ENCODE measurements at regions not wholly inside any gene's neighbourhood (a gene's known extent, or its start where the extent isn't known, plus 50 kb on each side); places are given as distances from the start of the nearest gene placed in this dataset.

DNA sequence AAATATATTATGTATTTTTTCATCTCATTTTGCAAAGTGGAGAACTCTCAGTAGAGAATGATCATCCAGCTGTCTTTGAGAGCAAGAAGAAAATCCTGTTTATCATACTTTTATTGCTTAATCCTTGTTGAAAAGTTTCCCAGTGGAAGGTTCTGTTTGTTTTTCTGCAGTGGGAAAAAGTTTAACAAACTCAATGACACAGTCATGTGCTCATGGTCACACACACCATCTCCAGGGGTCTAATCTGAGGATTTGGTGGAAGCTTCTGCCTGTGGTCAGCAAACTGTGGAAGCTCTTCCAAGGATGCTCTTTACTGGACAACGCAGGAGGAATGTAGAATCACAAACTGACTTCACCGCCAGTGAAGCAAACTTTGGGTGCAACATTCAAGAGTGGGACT lies 1003.9 kb downstream of the SORCS3 start:
- TF ChIP-seq, protein P1, sequence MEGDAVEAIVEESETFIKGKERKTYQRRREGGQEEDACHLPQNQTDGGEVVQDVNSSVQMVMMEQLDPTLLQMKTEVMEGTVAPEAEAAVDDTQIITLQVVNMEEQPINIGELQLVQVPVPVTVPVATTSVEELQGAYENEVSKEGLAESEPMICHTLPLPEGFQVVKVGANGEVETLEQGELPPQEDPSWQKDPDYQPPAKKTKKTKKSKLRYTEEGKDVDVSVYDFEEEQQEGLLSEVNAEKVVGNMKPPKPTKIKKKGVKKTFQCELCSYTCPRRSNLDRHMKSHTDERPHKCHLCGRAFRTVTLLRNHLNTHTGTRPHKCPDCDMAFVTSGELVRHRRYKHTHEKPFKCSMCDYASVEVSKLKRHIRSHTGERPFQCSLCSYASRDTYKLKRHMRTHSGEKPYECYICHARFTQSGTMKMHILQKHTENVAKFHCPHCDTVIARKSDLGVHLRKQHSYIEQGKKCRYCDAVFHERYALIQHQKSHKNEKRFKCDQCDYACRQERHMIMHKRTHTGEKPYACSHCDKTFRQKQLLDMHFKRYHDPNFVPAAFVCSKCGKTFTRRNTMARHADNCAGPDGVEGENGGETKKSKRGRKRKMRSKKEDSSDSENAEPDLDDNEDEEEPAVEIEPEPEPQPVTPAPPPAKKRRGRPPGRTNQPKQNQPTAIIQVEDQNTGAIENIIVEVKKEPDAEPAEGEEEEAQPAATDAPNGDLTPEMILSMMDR (IDR thresholded peaks at IDR 0.05), result no peak
- TF ChIP-seq TCF7L2 (IDR thresholded peaks at IDR 0.05; ENCODE audit: low read depth, low read length) (no peak), POLR2AphosphoS5 (IDR thresholded peaks at IDR 0.05; ENCODE audit: low read depth, low read length) (no peak), SIN3A (IDR thresholded peaks at IDR 0.05; ENCODE audit: borderline replicate concordance, insufficient read depth, low read depth, low read length) (no peak)
- TF ChIP-seq, protein P2, sequence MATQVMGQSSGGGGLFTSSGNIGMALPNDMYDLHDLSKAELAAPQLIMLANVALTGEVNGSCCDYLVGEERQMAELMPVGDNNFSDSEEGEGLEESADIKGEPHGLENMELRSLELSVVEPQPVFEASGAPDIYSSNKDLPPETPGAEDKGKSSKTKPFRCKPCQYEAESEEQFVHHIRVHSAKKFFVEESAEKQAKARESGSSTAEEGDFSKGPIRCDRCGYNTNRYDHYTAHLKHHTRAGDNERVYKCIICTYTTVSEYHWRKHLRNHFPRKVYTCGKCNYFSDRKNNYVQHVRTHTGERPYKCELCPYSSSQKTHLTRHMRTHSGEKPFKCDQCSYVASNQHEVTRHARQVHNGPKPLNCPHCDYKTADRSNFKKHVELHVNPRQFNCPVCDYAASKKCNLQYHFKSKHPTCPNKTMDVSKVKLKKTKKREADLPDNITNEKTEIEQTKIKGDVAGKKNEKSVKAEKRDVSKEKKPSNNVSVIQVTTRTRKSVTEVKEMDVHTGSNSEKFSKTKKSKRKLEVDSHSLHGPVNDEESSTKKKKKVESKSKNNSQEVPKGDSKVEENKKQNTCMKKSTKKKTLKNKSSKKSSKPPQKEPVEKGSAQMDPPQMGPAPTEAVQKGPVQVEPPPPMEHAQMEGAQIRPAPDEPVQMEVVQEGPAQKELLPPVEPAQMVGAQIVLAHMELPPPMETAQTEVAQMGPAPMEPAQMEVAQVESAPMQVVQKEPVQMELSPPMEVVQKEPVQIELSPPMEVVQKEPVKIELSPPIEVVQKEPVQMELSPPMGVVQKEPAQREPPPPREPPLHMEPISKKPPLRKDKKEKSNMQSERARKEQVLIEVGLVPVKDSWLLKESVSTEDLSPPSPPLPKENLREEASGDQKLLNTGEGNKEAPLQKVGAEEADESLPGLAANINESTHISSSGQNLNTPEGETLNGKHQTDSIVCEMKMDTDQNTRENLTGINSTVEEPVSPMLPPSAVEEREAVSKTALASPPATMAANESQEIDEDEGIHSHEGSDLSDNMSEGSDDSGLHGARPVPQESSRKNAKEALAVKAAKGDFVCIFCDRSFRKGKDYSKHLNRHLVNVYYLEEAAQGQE (IDR thresholded peaks at IDR 0.05; ENCODE audit: insufficient read depth in 1 of 2, low read depth in 2 of 2, low read length in 1 of 2), result no peak

Measured in Panc1 (cell line).